OCI-LY3 (cell line): ENCODE measurements at regions not wholly inside any gene's neighbourhood (a gene's known extent, or its start where the extent isn't known, plus 50 kb on each side); places are given as distances from the start of the nearest gene placed in this dataset.

Source experiments
- H2AFZ ChIP-seq: fragments of 200-600, 300-600 bp; shearing (Covaris generic); 2 replicates; pipeline ENCODE4 v1.6.0; 2014; ENCODE audit warnings: antibody characterized with exemption, low read depth, low read length
- H3K27ac ChIP-seq: fragments of 200-600, 300-600 bp; sonication (generic); 2 replicates; pipeline ENCODE4 v1.5.1; 2014; ENCODE audit warnings: mild to moderate bottlenecking, low read length, moderate library complexity, mixed read lengths
- H3K27me3 ChIP-seq: fragments of 200-600, 300-600 bp; sonication (generic); 2 replicates; pipeline ENCODE4 v1.6.1; 2014; ENCODE audit warnings: low read depth, low read length, mixed read lengths
- H3K36me3 ChIP-seq: fragments of 200-600, 300-600 bp; sonication (generic); replicated peaks from 2 replicates; pipeline ENCODE3; 2014; ENCODE audit warnings: low read depth, low read length, mixed read lengths
- H3K4me1 ChIP-seq: fragments of 300-600, 200-600 bp; sonication (generic); 2 replicates; pipeline ENCODE4 v1.6.1; 2014; ENCODE audit warnings: low read length, mixed read lengths
- H3K4me2 ChIP-seq: fragments of 200-600, 300-600 bp; sonication (generic); 2 replicates; pipeline ENCODE4 v1.6.1; 2014; ENCODE audit warnings: low read length, mixed read lengths
- H3K4me3 ChIP-seq: fragments of 300-600, 200-600 bp; sonication (generic); 2 replicates; pipeline ENCODE4 v1.5.1; 2014; ENCODE audit warnings: antibody characterized with exemption, mild to moderate bottlenecking, low read length, moderate library complexity
- H3K79me2 ChIP-seq: fragments of 300-600, 200-600 bp; shearing (Covaris generic); 2 replicates; pipeline ENCODE4 v1.6.1; 2014; ENCODE audit warnings: mild to moderate bottlenecking, low read length, mixed read lengths
- H3K9ac ChIP-seq: fragments of 300-600, 200-600 bp; shearing (Covaris generic); 2 replicates; pipeline ENCODE4 v1.6.0; 2014; ENCODE audit warnings: mild to moderate bottlenecking, low read length, moderate library complexity
- H3K9me3 ChIP-seq: fragments of 200-600, 300-600 bp; shearing (Covaris generic); 2 replicates; pipeline ENCODE4 v1.6.1; 2014; ENCODE audit warnings: low read length, mixed read lengths; ENCODE audit not compliant: insufficient read depth
- H4K20me1 ChIP-seq: fragments of 200-600, 300-600 bp; sonication (generic); 2 replicates; pipeline ENCODE4 v1.6.1; 2016; ENCODE audit warnings: low read length, mixed read lengths; ENCODE audit not compliant: insufficient read depth
- CTCF ChIP-seq: fragments of 200-600, 300-600 bp; sonication (generic); IDR thresholded peaks from 2 replicates; pipeline ENCODE4 v1.5.1; 2014; ENCODE audit warnings: antibody characterized with exemption, low read length, low read depth
- EZH2phosphoT487 ChIP-seq: fragments of 200-600 bp; shearing (Covaris generic); IDR thresholded peaks from 2 replicates; pipeline ENCODE4 v1.6.1; 2018; ENCODE audit warnings: antibody characterized with exemption, mixed run types, low read depth

GRCh38 chr11:81916451-81916850, 817.2 kb downstream of the FAM181B start:
- H3K27me3 ChIP-seq: no peaks in the 10 kb centered on the region

DNA sequence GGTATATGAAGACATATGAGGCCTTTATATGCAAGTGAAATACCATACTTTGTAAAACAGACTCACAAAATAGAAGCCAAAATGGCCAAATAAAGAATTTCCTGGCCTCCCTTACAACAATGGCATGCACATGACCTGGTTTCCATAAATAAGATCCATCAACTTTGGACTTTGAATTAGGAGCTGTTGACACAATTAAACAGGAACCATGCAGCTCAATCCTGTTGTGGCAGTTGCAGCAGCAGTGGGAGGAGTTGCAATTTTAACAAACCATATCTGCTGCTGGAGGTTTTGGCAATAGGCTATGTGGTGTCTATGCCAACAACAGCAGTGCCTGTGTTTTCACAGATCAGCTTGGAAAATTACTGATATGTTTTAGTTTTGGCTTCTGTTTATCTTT, 818.6 kb downstream of the FAM181B start:
- H3K27ac ChIP-seq: no peak overlapping the region
- no peaks in the 10 kb centered on the region for H4K20me1 ChIP-seq

More at GRCh38 chr11:81916451-81916850, 817.2 kb downstream of the FAM181B start:
- Histone ChIP-seq H2AFZ (no peak overlapping the region), H3K4me3 (no peak overlapping the region), H3K79me2 (no peaks in the 10 kb centered on the region), H3K36me3 (no peaks in the 10 kb centered on the region), H3K9me3 (no peaks in the 10 kb centered on the region), H4K20me1 (no peaks in the 10 kb centered on the region), H3K27ac (no peak overlapping the region), H3K4me2 (no peak overlapping the region), H3K4me1 (peaks cover 5% of the 10 kb centered on the region), H3K9ac (no peak overlapping the region)
- TF ChIP-seq EZH2phosphoT487 (no peak), CTCF (no peak)

DNA sequence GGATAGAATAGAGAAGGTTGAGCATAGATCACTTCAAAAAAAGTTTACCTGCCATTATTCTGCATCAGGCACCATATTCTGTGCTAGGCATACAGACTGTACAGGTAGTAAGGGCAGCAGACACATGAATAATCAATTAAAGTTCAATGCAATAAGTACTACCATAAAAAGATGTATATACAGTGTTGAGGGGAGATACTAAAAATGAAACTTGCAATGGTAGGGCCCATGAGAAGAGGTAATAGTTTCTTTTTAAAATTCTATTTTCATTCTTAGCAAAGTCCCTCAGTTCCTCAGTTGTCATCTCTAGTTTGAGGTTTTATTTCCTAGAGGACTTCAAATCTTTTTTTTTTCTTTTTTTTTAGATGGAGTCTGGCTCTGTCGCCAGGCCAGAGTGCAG, 819.9 kb downstream of the FAM181B start:
- Histone ChIP-seq H3K27ac (no peak overlapping the region), H3K9ac (no peak overlapping the region)
- TF ChIP-seq EZH2phosphoT487: no peak
- no peak for TF ChIP-seq CTCF

More for the DNA sequence above, 818.6 kb downstream of the FAM181B start:
- no peak overlapping the region for H3K4me2 ChIP-seq
- H3K79me2 ChIP-seq: no peaks in the 10 kb centered on the region
- no peak overlapping the region for H2AFZ ChIP-seq
- no peaks in the 10 kb centered on the region for H3K9me3 ChIP-seq
- no peaks in the 10 kb centered on the region for H3K27me3 ChIP-seq
- H3K4me3 ChIP-seq: no peak overlapping the region
- TF ChIP-seq EZH2phosphoT487: no peak
- TF ChIP-seq CTCF: no peak
- peaks cover 5% of the 10 kb centered on the region for H3K4me1 ChIP-seq
- H3K36me3 ChIP-seq: no peaks in the 10 kb centered on the region
- no peak overlapping the region for H3K9ac ChIP-seq

DNA sequence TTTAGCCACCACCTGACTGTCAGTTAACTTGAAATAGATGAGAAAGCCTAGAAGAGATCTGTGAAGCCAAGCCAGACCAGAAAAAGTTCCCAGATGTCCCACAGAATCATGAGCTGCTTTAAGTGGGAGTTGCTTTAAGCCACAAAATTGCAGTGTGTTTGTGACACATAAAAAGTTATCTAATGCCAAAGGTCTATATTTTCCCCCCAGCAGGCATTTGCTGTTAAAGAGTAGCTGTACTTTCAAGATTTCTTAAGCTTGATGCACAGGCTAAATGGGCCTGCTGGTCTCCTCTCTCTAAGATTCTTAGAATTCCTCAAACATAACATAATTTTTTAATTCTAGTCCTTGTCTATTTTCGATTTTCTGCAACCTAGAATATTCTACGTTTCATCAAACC, 825.7 kb downstream of the FAM181B start:
- H4K20me1 ChIP-seq: no peaks in the 10 kb centered on the region
- no peaks in the 10 kb centered on the region for H3K79me2 ChIP-seq
- H2AFZ ChIP-seq: no peak overlapping the region
- no peaks in the 10 kb centered on the region for H3K36me3 ChIP-seq
- H3K27me3 ChIP-seq: no peaks in the 10 kb centered on the region
- H3K9ac ChIP-seq: no peak overlapping the region
- no peaks in the 10 kb centered on the region for H3K4me1 ChIP-seq
- no peaks in the 10 kb centered on the region for H3K9me3 ChIP-seq
- no peak overlapping the region for H3K4me3 ChIP-seq
- no peak overlapping the region for H3K4me2 ChIP-seq
- no peak for TF ChIP-seq EZH2phosphoT487
- TF ChIP-seq CTCF: no peak
- H3K27ac ChIP-seq: no peak overlapping the region

More for the DNA sequence above, 819.9 kb downstream of the FAM181B start:
- H2AFZ ChIP-seq: no peak overlapping the region
- H4K20me1 ChIP-seq: no peaks in the 10 kb centered on the region
- H3K4me3 ChIP-seq: no peak overlapping the region
- no peaks in the 10 kb centered on the region for H3K79me2 ChIP-seq
- H3K36me3 ChIP-seq: no peaks in the 10 kb centered on the region
- H3K9me3 ChIP-seq: no peaks in the 10 kb centered on the region
- H3K4me2 ChIP-seq: no peak overlapping the region
- H3K4me1 ChIP-seq: peaks cover 5% of the 10 kb centered on the region
- H3K27me3 ChIP-seq: no peaks in the 10 kb centered on the region
